Thyroid gland (tissue), 4 donors: ENCODE measurements at regions not wholly inside any gene's neighbourhood (a gene's known extent, or its start where the extent isn't known, plus 50 kb on each side); places are given as distances from the start of the nearest gene placed in this dataset.
"Not testable (repeated sequence)": the region's sequence is repeated elsewhere in the genome, so short reads cannot be mapped to it uniquely, and the experiment has no call there.

Source experiments
- DNase-seq, 2 donors: peaks; one replicate each; pipeline ENCODE4 v3.0.0-alpha.2; 2019
- H3K27ac ChIP-seq, 3 donors: fragments of 200-600 bp; sonication (generic); 1 replicate in 2 of 3; 2 replicates in 1 of 3; pipeline ENCODE4 v1.5.1; 2016 to 2019; ENCODE audit warnings: mild to moderate bottlenecking in 1 of 3, moderate library complexity in 1 of 3
- H3K27me3 ChIP-seq: fragments of 200-600 bp; sonication (generic); one replicate; pipeline ENCODE4 v1.5.1; 2019
- H3K36me3 ChIP-seq, 2 donors: fragments of 200-600 bp; sonication (generic); one replicate each; pipeline ENCODE4 v1.5.1; 2016 to 2019
- H3K4me1 ChIP-seq, 2 donors: fragments of 200-600 bp; sonication (generic); one replicate each; pipeline ENCODE4 v1.5.1; 2017 to 2019
- H3K4me3 ChIP-seq, 3 donors: fragments of 200-600 bp; sonication (generic); replicated peaks in 1 of 3; 1 replicate in 2 of 3; 2 replicates in 1 of 3; pipeline ENCODE4 v1.5.1; 2016; ENCODE audit warnings: mild to moderate bottlenecking in 1 of 3
- H3K9me3 ChIP-seq: fragments of 200-600 bp; sonication (generic); one replicate; pipeline ENCODE4 v1.5.1; 2017
- CTCF ChIP-seq, 6 experiments: fragments of 200-600 bp in 3 of 6; fragments of 450-650 bp in 3 of 6; sonication (generic) in 3 of 6; IDR thresholded peaks; one replicate each; pipeline ENCODE4 v1.5.1; 2016 to 2019; ENCODE audit warnings: antibody characterized with exemption in 6 of 6, mild to moderate bottlenecking in 2 of 6, inconsistent platforms in 1 of 6, moderate library complexity in 1 of 6
- POLR2A ChIP-seq, 2 donors: fragments of 450-650 bp; IDR thresholded peaks; one replicate each; pipeline ENCODE4 v1.6.1; 2017; ENCODE audit warnings: antibody characterized with exemption in 2 of 2, mild to moderate bottlenecking in 2 of 2, moderate library complexity in 1 of 2
- WGBS, 2 donors: methylation state at CpG; one replicate each; pipeline ENCODE4 v1.1.5; 2017; 5-methylcytosine and 5-hydroxymethylcytosine counted together
- intact Hi-C: fragments of 100-400 bp; cut with DNase I; formaldehyde crosslinking; loops from one replicate; pipeline ENCODE4 v1.15.1; 2023

GRCh38 chr3:88467191-88467590, 317.4 kb downstream of the C3orf38 start:
- H3K4me3 ChIP-seq: no peak overlapping the region
- intact Hi-C loops: no loop called here
- DNase-seq: no peak
- no peaks in the 10 kb centered on the region for H3K27me3 ChIP-seq
- H3K9me3 ChIP-seq: no peaks in the 10 kb centered on the region
- H3K36me3 ChIP-seq: no peaks in the 10 kb centered on the region
- H3K4me1 ChIP-seq: no peaks in the 10 kb centered on the region
- TF ChIP-seq CTCF (IDR thresholded peaks at IDR 0.05) (no peak), POLR2A (IDR thresholded peaks at IDR 0.05) (no peak)
- 89 to 90% methylated on average over 5 of the region's 5 CpGs for WGBS, 2 donors
- H3K27ac ChIP-seq: no peak overlapping the region

- Histone ChIP-seq H3K4me3 (no peak overlapping the region), H3K9me3 (no peaks in the 10 kb centered on the region), H3K27ac (no peak overlapping the region), H3K27me3 (no peaks in the 10 kb centered on the region), H3K36me3 (no peaks in the 10 kb centered on the region), H3K4me1 (no peaks in the 10 kb centered on the region)
- TF ChIP-seq CTCF (IDR thresholded peaks at IDR 0.05) (no peak), POLR2A (IDR thresholded peaks at IDR 0.05) (no peak)
- intact Hi-C loops: no loop called here
- no peak for DNase-seq
- 84 to 94% methylated on average over 1 of the region's 1 CpG for WGBS, 2 donors
These were observed 319.5 kb downstream of the C3orf38 start for GRCh38 chr3:88469216-88469615.

GRCh38 chr3:88478460-88478859, 328.7 kb downstream of the C3orf38 start:
- no peak overlapping the region for H3K4me3 ChIP-seq
- no peaks in the 10 kb centered on the region for H3K4me1 ChIP-seq
- intact Hi-C loops: no loop called here
- no peaks in the 10 kb centered on the region for H3K9me3 ChIP-seq
- DNase-seq: no peak
- no peaks in the 10 kb centered on the region for H3K36me3 ChIP-seq
- no peak overlapping the region for H3K27ac ChIP-seq
- TF ChIP-seq POLR2A (IDR thresholded peaks at IDR 0.05) (no peak), CTCF (IDR thresholded peaks at IDR 0.05) (no peak)
- no peaks in the 10 kb centered on the region for H3K27me3 ChIP-seq
- WGBS, 2 donors: 1 to 44% methylated on average over 1 of the region's 1 CpG

- no peak for TF ChIP-seq POLR2A (IDR thresholded peaks at IDR 0.05)
- no peak for TF ChIP-seq CTCF (IDR thresholded peaks at IDR 0.05)
- no peaks in the 10 kb centered on the region for H3K27me3 ChIP-seq
- H3K4me3 ChIP-seq: no peak overlapping the region
- no peaks in the 10 kb centered on the region for H3K4me1 ChIP-seq
- H3K9me3 ChIP-seq: no peaks in the 10 kb centered on the region
- 80 to 88% methylated on average over 3 of the region's 3 CpGs for WGBS, 2 donors
- DNase-seq: no peak
- intact Hi-C loops: no loop called here
- no peaks in the 10 kb centered on the region for H3K36me3 ChIP-seq
- no peak overlapping the region for H3K27ac ChIP-seq
These were observed 331.1 kb downstream of the C3orf38 start for GRCh38 chr3:88480822-88481221.

GRCh38 chr3:88485001-88485400, 335.2 kb downstream of the C3orf38 start:
- Histone ChIP-seq H3K4me3 (no peak overlapping the region), H3K36me3 (no peaks in the 10 kb centered on the region), H3K4me1 (no peaks in the 10 kb centered on the region), H3K27ac (no peak overlapping the region), H3K27me3 (no peaks in the 10 kb centered on the region), H3K9me3 (no peaks in the 10 kb centered on the region)
- no peak for DNase-seq
- intact Hi-C loops: no loop called here
- TF ChIP-seq POLR2A (IDR thresholded peaks at IDR 0.05) (no peak), CTCF (IDR thresholded peaks at IDR 0.05) (no peak)

- intact Hi-C loops, H3K27me3 ChIP-seq, H3K9me3 ChIP-seq, H3K36me3 ChIP-seq, H3K4me1 ChIP-seq, H3K4me3 ChIP-seq, H3K27ac ChIP-seq, DNase-seq: not testable (repeated sequence)
- WGBS, 2 donors: 97 to 98% methylated on average over 15 of the region's 15 CpGs
These were observed 359.1 kb downstream of the C3orf38 start for GRCh38 chr3:88508818-88509217.
